Esophagus muscularis mucosa (tissue), 4 donors: ENCODE measurements at regions not wholly inside any gene's neighbourhood (a gene's known extent, or its start where the extent isn't known, plus 50 kb on each side); places are given as distances from the start of the nearest gene placed in this dataset.
A peak's percentile ranks its signal among the peaks of the same experiment; 100 is the strongest.

ENCODE experiments used
- DNase-seq: peaks from one replicate; pipeline ENCODE4 v3.0.0-alpha.2; 2017; ENCODE audit errors: extremely low spot score
- H3K27ac ChIP-seq, 4 donors: fragments of 200-600 bp; sonication (generic); replicated peaks in 1 of 4; 1 replicate in 3 of 4; 2 replicates in 1 of 4; pipeline ENCODE4 v1.5.1; 2016 to 2019; ENCODE audit warnings: mild to moderate bottlenecking in 1 of 4
- H3K27me3 ChIP-seq, 4 donors: fragments of 200-600 bp; sonication (generic); one replicate each; pipeline versions ENCODE4 v1.5.1 to v1.6.0; 2016 to 2019
- H3K36me3 ChIP-seq, 4 donors: fragments of 200-600 bp; sonication (generic); one replicate each; pipeline ENCODE4 v1.5.1; 2016 to 2019
- H3K4me1 ChIP-seq, 4 donors: fragments of 200-600 bp; sonication (generic); one replicate each; pipeline ENCODE4 v1.5.1; 2016 to 2019
- H3K4me3 ChIP-seq, 4 donors: fragments of 200-600 bp; sonication (generic); 1 replicate in 2 of 4; 2 replicates in 2 of 4; pipeline ENCODE4 v1.5.1; 2016 to 2019; ENCODE audit warnings: mild to moderate bottlenecking in 4 of 4, moderate library complexity in 1 of 4
- H3K9me3 ChIP-seq, 4 donors: fragments of 200-600 bp; sonication (generic); 1 replicate in 3 of 4; 2 replicates in 1 of 4; pipeline ENCODE4 v1.5.1; 2016 to 2019
- EP300 ChIP-seq: sonication (generic); formaldehyde crosslinking; IDR thresholded peaks from one replicate; pipeline ENCODE4 v1.6.1; 2017; ENCODE audit warnings: antibody characterized with exemption
- POLR2A ChIP-seq: fragments of 450-650 bp; IDR thresholded peaks from one replicate; pipeline ENCODE4 v1.6.1; 2017; ENCODE audit warnings: antibody characterized with exemption, moderate library complexity, mild to moderate bottlenecking, low read depth
- POLR2AphosphoS5 ChIP-seq, 2 donors: sonication (generic); formaldehyde crosslinking; IDR thresholded peaks; one replicate each; pipeline ENCODE4 v1.6.1; 2017; ENCODE audit warnings: antibody characterized with exemption in 2 of 2
- WGBS: methylation state at CpG from one replicate; pipeline ENCODE4 v1.1.5; 2018; 5-methylcytosine and 5-hydroxymethylcytosine counted together
- intact Hi-C: fragments of 100-400 bp; cut with DNase I; formaldehyde crosslinking; loops from one replicate; pipeline ENCODE4 v1.15.1; 2023
- TF ChIP-seq, protein P1 (sequence below), 3 experiments: fragments of 200-600 bp in 2 of 3; fragments of 450-650 bp in 1 of 3; sonication (generic) in 2 of 3; IDR thresholded peaks; one replicate each; pipeline ENCODE4 v1.5.1; 2017 to 2019; ENCODE audit warnings: antibody characterized with exemption in 3 of 3, mild to moderate bottlenecking in 2 of 3, moderate library complexity in 1 of 3

DNA sequence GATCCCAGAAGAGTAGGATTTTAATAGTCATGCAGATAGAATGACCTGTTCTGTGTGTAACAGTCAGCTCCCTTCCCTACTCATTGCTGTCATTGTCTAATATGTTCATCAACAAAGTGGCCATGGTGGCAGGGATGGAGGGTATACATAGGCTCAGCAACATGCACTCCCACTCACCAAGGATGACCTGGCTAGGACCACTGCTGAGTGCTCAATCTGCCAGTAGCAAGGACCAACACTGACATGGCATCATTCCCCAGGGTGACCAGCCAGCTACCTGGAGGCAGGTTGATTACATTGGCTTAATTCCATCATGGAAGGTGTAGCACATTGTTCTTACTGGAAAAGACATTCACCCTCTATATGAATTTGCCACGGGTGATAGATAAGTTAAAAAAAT is 401.7 kb upstream of the CELF4 start:
- Histone ChIP-seq H3K4me1 (no peaks in the 10 kb centered on the region), H3K4me3 (no peak overlapping the region), H3K27ac (no peak overlapping the region), H3K27me3 (no peaks in the 10 kb centered on the region), H3K9me3 (no peaks in the 10 kb centered on the region), H3K36me3 (no peaks in the 10 kb centered on the region)
- 78% methylated on average over 1 of the region's 1 CpG for WGBS
- intact Hi-C loops: no loop called here
- DNase-seq: peak; percentile 45
- TF ChIP-seq EP300 (no peak), POLR2A (no peak), POLR2AphosphoS5 (IDR thresholded peaks at IDR 0.05) (no peak)
- TF ChIP-seq, protein P1, sequence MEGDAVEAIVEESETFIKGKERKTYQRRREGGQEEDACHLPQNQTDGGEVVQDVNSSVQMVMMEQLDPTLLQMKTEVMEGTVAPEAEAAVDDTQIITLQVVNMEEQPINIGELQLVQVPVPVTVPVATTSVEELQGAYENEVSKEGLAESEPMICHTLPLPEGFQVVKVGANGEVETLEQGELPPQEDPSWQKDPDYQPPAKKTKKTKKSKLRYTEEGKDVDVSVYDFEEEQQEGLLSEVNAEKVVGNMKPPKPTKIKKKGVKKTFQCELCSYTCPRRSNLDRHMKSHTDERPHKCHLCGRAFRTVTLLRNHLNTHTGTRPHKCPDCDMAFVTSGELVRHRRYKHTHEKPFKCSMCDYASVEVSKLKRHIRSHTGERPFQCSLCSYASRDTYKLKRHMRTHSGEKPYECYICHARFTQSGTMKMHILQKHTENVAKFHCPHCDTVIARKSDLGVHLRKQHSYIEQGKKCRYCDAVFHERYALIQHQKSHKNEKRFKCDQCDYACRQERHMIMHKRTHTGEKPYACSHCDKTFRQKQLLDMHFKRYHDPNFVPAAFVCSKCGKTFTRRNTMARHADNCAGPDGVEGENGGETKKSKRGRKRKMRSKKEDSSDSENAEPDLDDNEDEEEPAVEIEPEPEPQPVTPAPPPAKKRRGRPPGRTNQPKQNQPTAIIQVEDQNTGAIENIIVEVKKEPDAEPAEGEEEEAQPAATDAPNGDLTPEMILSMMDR (IDR thresholded peaks at IDR 0.05): no peak

DNA sequence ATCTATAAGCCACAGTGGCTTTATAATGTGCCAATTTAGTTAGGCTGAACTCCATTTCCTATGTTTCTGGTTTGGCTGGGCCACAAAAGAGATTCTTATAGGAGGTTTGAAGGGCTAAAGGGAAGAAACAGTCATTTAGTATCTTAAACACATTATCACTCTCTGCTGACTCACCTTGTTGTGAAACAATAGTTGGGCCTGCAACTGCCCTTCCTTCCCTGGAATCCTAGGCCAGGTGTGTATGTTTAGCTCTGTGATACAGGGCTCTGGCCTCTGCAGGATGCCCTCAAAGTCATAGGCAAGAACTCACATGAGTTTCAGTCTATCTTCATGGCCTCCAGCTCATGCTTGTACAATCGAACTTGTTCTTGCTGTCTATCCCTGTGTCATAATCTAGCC is 400.0 kb upstream of the CELF4 start:
- H3K27ac ChIP-seq: no peak overlapping the region
- TF ChIP-seq POLR2A: no peak
- TF ChIP-seq POLR2AphosphoS5 (IDR thresholded peaks at IDR 0.05): no peak
- TF ChIP-seq, protein P1 (IDR thresholded peaks at IDR 0.05): no peak
- no peak for TF ChIP-seq EP300
- H3K4me3 ChIP-seq: no peak overlapping the region
- H3K27me3 ChIP-seq: no peaks in the 10 kb centered on the region
- DNase-seq: peak; percentile 74
- H3K9me3 ChIP-seq: peaks cover 0 to 4% (median 0%) of the 10 kb centered on the region in 4 donors
- WGBS: 88% methylated on average over 1 of the region's 1 CpG
- intact Hi-C loops: no loop called here
- no peaks in the 10 kb centered on the region for H3K36me3 ChIP-seq
- H3K4me1 ChIP-seq: no peaks in the 10 kb centered on the region

DNA sequence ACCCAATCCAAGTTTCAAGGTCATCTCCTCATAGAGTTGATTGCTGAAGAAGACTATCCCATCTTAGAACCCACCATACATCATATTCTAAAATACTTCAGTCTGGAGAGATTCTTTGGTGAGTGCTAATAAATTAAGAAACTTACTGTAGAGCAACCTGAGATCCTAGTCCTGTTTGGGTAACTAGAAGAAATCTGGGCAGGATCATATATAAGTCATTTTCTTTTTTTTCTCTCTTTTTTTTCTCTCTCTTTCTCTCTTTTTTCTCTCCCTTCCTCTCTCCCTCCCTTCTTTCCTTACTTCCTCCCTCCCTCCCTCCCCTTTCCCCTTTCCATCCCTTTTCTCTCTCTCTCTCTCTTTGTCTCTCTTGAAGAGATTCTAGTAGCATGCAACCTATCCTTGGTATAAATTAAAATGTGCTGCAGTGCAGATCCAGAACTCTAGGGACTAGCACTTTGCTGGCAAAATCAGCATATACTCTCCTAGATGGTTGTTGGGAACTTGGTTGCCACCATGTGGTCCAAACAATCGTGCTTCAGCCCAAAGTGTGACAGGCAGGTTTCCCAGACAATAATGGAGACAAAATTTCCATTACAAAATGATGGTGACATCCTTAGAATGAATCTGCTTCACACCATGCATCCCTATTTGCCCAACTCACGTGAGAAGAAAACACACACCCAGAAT is 399.4 kb upstream of the CELF4 start:
- Histone ChIP-seq H3K27me3 (no peaks in the 10 kb centered on the region), H3K36me3 (no peaks in the 10 kb centered on the region), H3K9me3 (peaks cover 0 to 7% (median 0%) of the 10 kb centered on the region in 4 donors), H3K4me1 (no peaks in the 10 kb centered on the region), H3K27ac (no peak overlapping the region), H3K4me3 (no peak overlapping the region)
- intact Hi-C loops: no loop called here
- no peak for DNase-seq
- WGBS: 58% methylated on average over 2 of the region's 2 CpGs
- no peak for TF ChIP-seq EP300
- TF ChIP-seq POLR2AphosphoS5 (IDR thresholded peaks at IDR 0.05): no peak
- TF ChIP-seq, protein P1 (IDR thresholded peaks at IDR 0.05): no peak
- TF ChIP-seq POLR2A: no peak

DNA sequence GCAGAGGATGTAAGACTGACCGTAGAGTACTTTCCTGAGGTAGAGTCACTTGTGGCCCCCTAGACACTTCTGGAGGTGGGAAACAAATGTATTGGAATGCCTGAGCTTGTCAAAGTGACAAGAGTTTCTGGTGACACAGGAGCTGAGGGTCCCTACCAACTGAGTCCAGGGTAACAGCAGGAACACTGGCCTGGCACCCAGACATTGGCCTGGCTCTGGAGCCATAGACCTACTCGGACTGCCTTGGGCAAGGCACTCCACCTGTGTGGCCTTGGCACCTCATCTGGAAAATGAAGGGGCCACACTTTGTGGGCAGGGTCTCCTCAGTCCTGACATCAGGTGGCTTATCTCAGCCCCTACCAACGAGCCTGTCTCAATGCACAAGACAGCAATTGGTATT is 398.2 kb upstream of the CELF4 start:
- intact Hi-C loops: no loop called here
- DNase-seq: peak; percentile 82
- Histone ChIP-seq H3K4me1 (no peaks in the 10 kb centered on the region), H3K4me3 (no peak overlapping the region), H3K27me3 (no peaks in the 10 kb centered on the region), H3K36me3 (no peaks in the 10 kb centered on the region), H3K27ac (no peak overlapping the region), H3K9me3 (peaks cover 0 to 7% (median 0%) of the 10 kb centered on the region in 4 donors)
- 75% methylated on average over 3 of the region's 3 CpGs for WGBS
- no peak for TF ChIP-seq POLR2A
- no peak for TF ChIP-seq POLR2AphosphoS5 (IDR thresholded peaks at IDR 0.05)
- no peak for TF ChIP-seq EP300
- TF ChIP-seq, protein P1 (IDR thresholded peaks at IDR 0.05): no peak
